Fibroblast of lung (primary cell): ENCODE measurements at regions not wholly inside any gene's neighbourhood (a gene's known extent, or its start where the extent isn't known, plus 50 kb on each side); places are given as distances from the start of the nearest gene placed in this dataset.

Experiments
- EZH2 ChIP-seq: IDR thresholded peaks from 2 replicates; pipeline ENCODE4 v1.5.1; 2012; ENCODE audit warnings: low read length, control low read depth, mild to moderate bottlenecking; ENCODE audit errors: missing control alignments
- TF ChIP-seq, protein P1 (sequence below), 2 donors: IDR thresholded peaks in 1 of 2; conservative IDR thresholded peaks in 1 of 2; 1 replicate in 1 of 2; 2 replicates in 1 of 2; pipeline ENCODE4 v1.5.1; 2011 to 2012; ENCODE audit warnings: low read length in 2 of 2, control low read depth in 1 of 2, inconsistent platforms in 1 of 2, low read depth in 1 of 2, mild to moderate bottlenecking in 1 of 2

DNA sequence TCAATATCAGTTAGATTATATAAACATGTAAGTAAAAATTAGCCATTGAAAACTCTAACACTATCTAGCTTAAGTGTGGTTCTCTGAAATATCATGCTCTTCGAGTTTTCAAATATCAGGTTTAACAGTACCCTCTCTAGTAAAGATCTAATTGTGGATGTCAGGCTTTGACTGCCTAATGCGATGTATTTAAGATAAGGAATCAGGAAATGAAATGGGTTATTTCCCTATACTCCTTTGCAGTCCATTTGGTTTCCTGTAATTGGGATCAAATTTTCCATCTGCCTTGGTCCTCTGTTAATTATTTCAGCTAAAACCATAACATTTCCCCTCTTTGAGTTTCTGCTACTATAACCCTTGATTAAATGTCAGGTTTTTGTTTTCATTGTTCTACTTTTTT is 361.3 kb upstream of the MMS22L start:
- TF ChIP-seq, protein P1, sequence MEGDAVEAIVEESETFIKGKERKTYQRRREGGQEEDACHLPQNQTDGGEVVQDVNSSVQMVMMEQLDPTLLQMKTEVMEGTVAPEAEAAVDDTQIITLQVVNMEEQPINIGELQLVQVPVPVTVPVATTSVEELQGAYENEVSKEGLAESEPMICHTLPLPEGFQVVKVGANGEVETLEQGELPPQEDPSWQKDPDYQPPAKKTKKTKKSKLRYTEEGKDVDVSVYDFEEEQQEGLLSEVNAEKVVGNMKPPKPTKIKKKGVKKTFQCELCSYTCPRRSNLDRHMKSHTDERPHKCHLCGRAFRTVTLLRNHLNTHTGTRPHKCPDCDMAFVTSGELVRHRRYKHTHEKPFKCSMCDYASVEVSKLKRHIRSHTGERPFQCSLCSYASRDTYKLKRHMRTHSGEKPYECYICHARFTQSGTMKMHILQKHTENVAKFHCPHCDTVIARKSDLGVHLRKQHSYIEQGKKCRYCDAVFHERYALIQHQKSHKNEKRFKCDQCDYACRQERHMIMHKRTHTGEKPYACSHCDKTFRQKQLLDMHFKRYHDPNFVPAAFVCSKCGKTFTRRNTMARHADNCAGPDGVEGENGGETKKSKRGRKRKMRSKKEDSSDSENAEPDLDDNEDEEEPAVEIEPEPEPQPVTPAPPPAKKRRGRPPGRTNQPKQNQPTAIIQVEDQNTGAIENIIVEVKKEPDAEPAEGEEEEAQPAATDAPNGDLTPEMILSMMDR (conservative IDR thresholded peaks at IDR 0.05 in 1 of 2, IDR thresholded peaks at IDR 0.05 in 1 of 2; ENCODE audit: low read depth in 1 of 2, low read length in 2 of 2) = no peak
- no peak for TF ChIP-seq EZH2
